Esophagus squamous epithelium (tissue), 4 donors: ENCODE measurements at regions not wholly inside any gene's neighbourhood (a gene's known extent, or its start where the extent isn't known, plus 50 kb on each side); places are given as distances from the start of the nearest gene placed in this dataset.

ENCODE experiments used
- POLR2A ChIP-seq, 4 donors: fragments of 450-650 bp; IDR thresholded peaks; one replicate each; pipeline ENCODE4 v1.6.1; 2017; ENCODE audit warnings: antibody characterized with exemption in 4 of 4, mild to moderate bottlenecking in 4 of 4, moderate library complexity in 3 of 4
- TF ChIP-seq, protein P1 (sequence below), 6 experiments: fragments of 450-650 bp in 4 of 6; fragments of 200-600 bp in 2 of 6; sonication (generic) in 2 of 6; IDR thresholded peaks; one replicate each; pipeline ENCODE4 v1.5.1; 2016 to 2019; ENCODE audit warnings: antibody characterized with exemption in 6 of 6, mild to moderate bottlenecking in 4 of 6, moderate library complexity in 4 of 6

DNA sequence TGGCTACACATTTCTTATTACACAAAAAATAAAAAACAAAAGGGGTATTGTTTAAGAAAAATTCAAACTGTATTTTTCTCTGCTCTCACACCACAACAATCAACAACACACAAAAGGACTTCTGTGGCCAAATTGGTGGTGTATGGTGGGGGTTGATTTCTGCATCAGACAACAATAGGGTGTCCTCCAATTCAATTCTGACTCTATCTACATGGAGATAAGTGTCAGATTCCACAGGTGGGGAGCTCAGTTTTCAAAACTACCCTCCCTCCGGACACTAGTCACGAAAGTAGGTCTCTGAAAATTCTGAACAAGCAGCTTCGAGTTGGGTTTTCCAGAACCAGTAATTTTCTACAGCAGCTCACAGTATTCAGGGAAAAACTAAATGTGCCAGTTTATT is 744.9 kb upstream of the NCAM2 start:
- TF ChIP-seq POLR2A (IDR thresholded peaks at IDR 0.05) = no peak
- TF ChIP-seq, protein P1, sequence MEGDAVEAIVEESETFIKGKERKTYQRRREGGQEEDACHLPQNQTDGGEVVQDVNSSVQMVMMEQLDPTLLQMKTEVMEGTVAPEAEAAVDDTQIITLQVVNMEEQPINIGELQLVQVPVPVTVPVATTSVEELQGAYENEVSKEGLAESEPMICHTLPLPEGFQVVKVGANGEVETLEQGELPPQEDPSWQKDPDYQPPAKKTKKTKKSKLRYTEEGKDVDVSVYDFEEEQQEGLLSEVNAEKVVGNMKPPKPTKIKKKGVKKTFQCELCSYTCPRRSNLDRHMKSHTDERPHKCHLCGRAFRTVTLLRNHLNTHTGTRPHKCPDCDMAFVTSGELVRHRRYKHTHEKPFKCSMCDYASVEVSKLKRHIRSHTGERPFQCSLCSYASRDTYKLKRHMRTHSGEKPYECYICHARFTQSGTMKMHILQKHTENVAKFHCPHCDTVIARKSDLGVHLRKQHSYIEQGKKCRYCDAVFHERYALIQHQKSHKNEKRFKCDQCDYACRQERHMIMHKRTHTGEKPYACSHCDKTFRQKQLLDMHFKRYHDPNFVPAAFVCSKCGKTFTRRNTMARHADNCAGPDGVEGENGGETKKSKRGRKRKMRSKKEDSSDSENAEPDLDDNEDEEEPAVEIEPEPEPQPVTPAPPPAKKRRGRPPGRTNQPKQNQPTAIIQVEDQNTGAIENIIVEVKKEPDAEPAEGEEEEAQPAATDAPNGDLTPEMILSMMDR (IDR thresholded peaks at IDR 0.05) = no peak
